ENCODE measurements at regions not wholly inside any gene's neighbourhood (a gene's known extent, or its start where the extent isn't known, plus 50 kb on each side); places are given as distances from the start of the nearest gene placed in this dataset.
A peak's percentile ranks its signal among the peaks of the same experiment; 100 is the strongest.
"Not testable (repeated sequence)": the region's sequence is repeated elsewhere in the genome, so short reads cannot be mapped to it uniquely, and the experiment has no call there.

- no peak for DNase-seq (ENCODE audit: low spot score)
Measured at GRCh38 chr6:81128671-81129070, 623.8 kb downstream of the TENT5A start.

GRCh38 chr6:81126150-81126549 lies 626.3 kb downstream of the TENT5A start:
- peak; percentile 37 for DNase-seq (ENCODE audit: low spot score)

GRCh38 chr6:81120280-81120679 lies 632.2 kb downstream of the TENT5A start:
- DNase-seq (ENCODE audit: low spot score) = no peak

GRCh38 chr6:81105998-81106397 lies 646.5 kb downstream of the TENT5A start:
- DNase-seq (ENCODE audit: low spot score) = peak; percentile 13

- DNase-seq (ENCODE audit: low spot score) = no peak
Measured at GRCh38 chr6:81098109-81098814, 654.2 kb downstream of the TENT5A start.

GRCh38 chr6:81096464-81096863 lies 656.0 kb downstream of the TENT5A start:
- DNase-seq (ENCODE audit: low spot score) = not testable (repeated sequence)

- no peak for DNase-seq (ENCODE audit: low spot score)
Measured at GRCh38 chr6:81093051-81093450, 659.4 kb downstream of the TENT5A start.

- no peak for DNase-seq (ENCODE audit: low spot score)
Measured at GRCh38 chr6:81088145-81088544, 664.3 kb downstream of the TENT5A start.

- no peak for DNase-seq (ENCODE audit: low spot score)
Measured at GRCh38 chr6:81086991-81087390, 665.5 kb downstream of the TENT5A start.

GRCh38 chr6:81085431-81085790 lies 667.1 kb downstream of the TENT5A start:
- DNase-seq (ENCODE audit: low spot score) = no peak

GRCh38 chr6:81084776-81085430 lies 667.6 kb downstream of the TENT5A start:
- DNase-seq (ENCODE audit: low spot score) = no peak

GRCh38 chr6:81075974-81076373 lies 676.5 kb downstream of the TENT5A start:
- no peak for DNase-seq (ENCODE audit: low spot score)

GRCh38 chr6:81073318-81073717 lies 679.2 kb downstream of the TENT5A start:
- no peak for DNase-seq (ENCODE audit: low spot score)

GRCh38 chr6:81071121-81071520 lies 681.4 kb downstream of the TENT5A start:
- no peak for DNase-seq (ENCODE audit: low spot score)

GRCh38 chr6:81067057-81067456 lies 685.4 kb downstream of the TENT5A start:
- DNase-seq (ENCODE audit: low spot score) = no peak

- no peak for DNase-seq (ENCODE audit: low spot score)
Measured at GRCh38 chr6:81063891-81064290, 688.6 kb downstream of the TENT5A start.

- DNase-seq (ENCODE audit: low spot score) = peak; percentile 5
Measured at GRCh38 chr6:81054036-81054435, 698.4 kb downstream of the TENT5A start.

- no peak for DNase-seq (ENCODE audit: low spot score)
Measured at GRCh38 chr6:81051952-81052351, 700.5 kb downstream of the TENT5A start.

GRCh38 chr6:81049425-81050042 lies 702.9 kb downstream of the TENT5A start:
- DNase-seq (ENCODE audit: low spot score) = no peak

GRCh38 chr6:81031416-81031815 lies 721.1 kb downstream of the TENT5A start:
- peak; percentile 11 for DNase-seq (ENCODE audit: low spot score)

- no peak for DNase-seq (ENCODE audit: low spot score)
Measured at GRCh38 chr6:81026041-81026553, 726.4 kb downstream of the TENT5A start.

- no peak for DNase-seq (ENCODE audit: low spot score)
Measured at GRCh38 chr6:81023709-81024108, 728.8 kb downstream of the TENT5A start.

GRCh38 chr6:81023007-81023582 lies 729.4 kb downstream of the TENT5A start:
- no peak for DNase-seq (ENCODE audit: low spot score)
